ENCODE measurements at regions not wholly inside any gene's neighbourhood (a gene's known extent, or its start where the extent isn't known, plus 50 kb on each side); places are given as distances from the start of the nearest gene placed in this dataset.

DNA sequence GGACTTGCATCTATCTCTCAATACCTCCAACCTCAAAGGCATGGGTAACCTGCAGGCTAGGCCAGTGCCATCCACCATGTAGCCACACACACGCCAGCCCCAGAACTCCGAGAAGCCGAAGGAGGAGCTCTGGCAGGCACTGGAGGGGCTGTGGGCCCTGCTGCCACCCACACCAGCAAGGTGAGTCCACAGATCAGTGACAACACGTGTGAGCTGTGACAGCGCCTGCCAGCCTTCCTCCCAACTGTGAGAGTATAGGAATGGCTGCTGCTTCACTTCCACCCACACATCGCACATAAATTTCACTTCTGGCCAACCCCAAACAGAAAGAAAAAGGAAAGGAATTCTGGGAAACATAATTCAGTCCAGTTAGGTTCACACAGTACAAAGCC, 422.6 kb downstream of the BCOR start:
- Histone ChIP-seq H3K27me3 (ENCODE audit: control insufficient read depth, insufficient read depth, low read length) (no peaks in the 10 kb centered on the region), H3K9me3 (ENCODE audit: control insufficient read depth, insufficient read depth, low read length) (no peaks in the 10 kb centered on the region), H3K9ac (ENCODE audit: low read depth, low read length) (no peak overlapping the region), H3K4me3 (ENCODE audit: low read depth, low read length) (no peak overlapping the region), H3K27ac (ENCODE audit: low read depth, low read length) (no peak overlapping the region), H3K4me1 (ENCODE audit: control insufficient read depth, insufficient read depth, low read length) (peaks cover 4% of the 10 kb centered on the region; the same call in 1 of the 2 replicates), H3K36me3 (ENCODE audit: control insufficient read depth, insufficient read depth, low read length) (no peaks in the 10 kb centered on the region)

DNA sequence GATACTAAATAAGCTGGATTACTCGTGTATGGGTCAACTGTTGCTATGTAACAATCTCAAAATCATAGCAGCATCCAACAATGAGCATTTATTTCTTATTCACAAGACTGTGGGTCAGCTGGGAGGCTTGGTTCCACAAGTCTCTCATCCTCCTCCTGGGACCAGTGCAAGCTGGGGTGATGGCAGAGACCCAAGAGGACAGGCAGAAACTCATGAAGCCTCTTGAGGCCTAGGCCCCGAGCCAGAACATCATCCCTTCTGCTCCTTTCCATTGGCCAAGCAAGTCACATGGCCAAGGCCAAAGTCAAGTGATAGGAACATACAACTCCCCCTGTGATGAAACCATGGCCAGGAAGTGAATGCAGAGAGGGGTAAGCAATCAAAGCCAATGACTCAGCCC, 422.1 kb downstream of the BCOR start:
- no peak overlapping the region for H3K27ac ChIP-seq (ENCODE audit: low read depth, low read length)
- H3K27me3 ChIP-seq (ENCODE audit: control insufficient read depth, insufficient read depth, low read length), result no peaks in the 10 kb centered on the region
- H3K9ac ChIP-seq (ENCODE audit: low read depth, low read length), result no peak overlapping the region
- H3K4me1 ChIP-seq (ENCODE audit: control insufficient read depth, insufficient read depth, low read length), result peaks cover 4% of the 10 kb centered on the region; the same call in 1 of the 2 replicates
- no peaks in the 10 kb centered on the region for H3K36me3 ChIP-seq (ENCODE audit: control insufficient read depth, insufficient read depth, low read length)
- H3K4me3 ChIP-seq (ENCODE audit: low read depth, low read length), result no peak overlapping the region
- H3K9me3 ChIP-seq (ENCODE audit: control insufficient read depth, insufficient read depth, low read length), result no peaks in the 10 kb centered on the region

DNA sequence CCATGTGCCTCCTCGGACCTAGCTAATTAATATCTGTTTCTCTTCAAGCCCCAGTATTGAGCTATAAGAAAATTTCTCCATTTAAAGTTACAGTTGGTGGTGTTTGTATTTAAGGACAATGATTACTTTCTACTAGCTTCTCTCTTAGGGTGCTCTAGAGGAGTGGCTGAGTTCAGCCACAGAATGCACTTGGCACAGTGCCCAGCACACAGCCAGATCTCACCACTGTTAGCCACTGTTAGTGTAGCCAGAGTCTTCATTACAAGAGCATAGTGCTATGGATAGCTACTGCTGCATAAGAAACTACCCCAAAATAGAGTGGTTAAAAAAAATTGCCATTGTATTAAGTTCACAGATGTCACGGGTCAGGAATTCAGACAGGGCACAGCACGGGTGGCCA, 421.3 kb downstream of the BCOR start:
- Histone ChIP-seq H3K27me3 (ENCODE audit: control insufficient read depth, insufficient read depth, low read length) (no peaks in the 10 kb centered on the region), H3K36me3 (ENCODE audit: control insufficient read depth, insufficient read depth, low read length) (no peaks in the 10 kb centered on the region), H3K4me1 (ENCODE audit: control insufficient read depth, insufficient read depth, low read length) (peaks cover 4% of the 10 kb centered on the region; the same call in 1 of the 2 replicates), H3K9me3 (ENCODE audit: control insufficient read depth, insufficient read depth, low read length) (no peaks in the 10 kb centered on the region), H3K27ac (ENCODE audit: low read depth, low read length) (no peak overlapping the region), H3K9ac (ENCODE audit: low read depth, low read length) (no peak overlapping the region), H3K4me3 (ENCODE audit: low read depth, low read length) (no peak overlapping the region)

DNA sequence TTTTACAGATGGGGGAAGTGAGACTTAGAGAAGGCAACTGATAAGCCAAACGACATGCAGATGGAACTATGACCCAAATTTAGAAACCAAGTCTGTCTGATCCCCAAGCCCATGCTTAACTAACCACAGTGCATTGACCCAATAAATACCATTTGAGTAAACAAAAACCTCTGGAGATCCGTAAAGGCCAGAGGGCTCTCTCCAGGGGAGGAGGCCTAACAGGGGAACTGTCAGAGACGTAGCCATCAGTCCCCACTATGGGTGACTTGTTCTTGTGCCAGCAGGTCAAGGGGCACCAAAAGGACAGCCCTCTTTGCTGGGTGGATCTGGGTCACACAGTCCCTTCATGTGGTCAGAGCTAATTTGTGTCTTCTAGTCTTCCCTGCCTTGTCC, 420.2 kb downstream of the BCOR start:
- Histone ChIP-seq H3K4me3 (ENCODE audit: low read depth, low read length) (no peak overlapping the region), H3K9ac (ENCODE audit: low read depth, low read length) (no peak overlapping the region), H3K36me3 (ENCODE audit: control insufficient read depth, insufficient read depth, low read length) (no peaks in the 10 kb centered on the region), H3K27me3 (ENCODE audit: control insufficient read depth, insufficient read depth, low read length) (no peaks in the 10 kb centered on the region), H3K9me3 (ENCODE audit: control insufficient read depth, insufficient read depth, low read length) (no peaks in the 10 kb centered on the region), H3K4me1 (ENCODE audit: control insufficient read depth, insufficient read depth, low read length) (peaks cover 4% of the 10 kb centered on the region; the same call in 1 of the 2 replicates), H3K27ac (ENCODE audit: low read depth, low read length) (no peak overlapping the region)

DNA sequence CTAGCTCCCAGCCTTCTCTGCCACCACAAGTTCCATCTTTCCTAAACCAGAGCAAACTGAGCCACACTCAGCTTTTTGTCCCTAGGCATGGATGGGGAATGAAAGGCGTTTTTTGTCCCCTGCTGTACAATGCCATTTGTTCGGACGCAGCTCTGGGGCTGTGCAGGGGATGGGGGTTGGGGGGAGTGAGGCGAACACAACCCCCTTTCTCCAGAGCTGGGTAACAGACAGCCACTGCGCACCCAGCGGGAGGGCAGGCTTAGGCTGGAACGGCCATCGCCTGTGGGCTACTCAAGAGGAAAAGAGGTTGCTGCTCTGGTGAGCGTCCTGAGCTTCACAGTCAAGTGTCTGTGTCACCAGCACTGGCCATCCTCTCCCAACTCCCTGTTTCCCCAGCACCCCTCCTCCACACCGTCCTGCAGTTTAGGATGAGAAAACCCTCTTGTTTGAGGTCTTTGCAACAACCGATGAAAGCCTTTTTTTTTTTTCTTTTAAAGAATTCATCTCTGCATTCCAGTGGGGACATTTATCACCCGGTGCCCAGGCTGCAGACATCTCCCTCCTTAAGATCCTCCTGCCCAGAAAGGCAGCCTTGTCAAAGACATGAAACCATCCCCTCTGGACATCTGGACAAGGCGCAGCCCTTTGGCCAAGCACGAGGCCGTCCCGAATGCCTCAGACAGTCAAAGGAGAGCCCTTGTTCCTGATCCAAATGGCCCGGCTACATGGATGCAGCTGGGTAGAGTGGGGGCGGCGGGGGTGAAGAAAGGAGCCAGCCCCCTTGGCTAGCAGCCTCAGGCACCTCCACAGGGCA, 419.6 kb downstream of the BCOR start:
- H3K27ac ChIP-seq (ENCODE audit: low read depth, low read length), result no peak overlapping the region

DNA sequence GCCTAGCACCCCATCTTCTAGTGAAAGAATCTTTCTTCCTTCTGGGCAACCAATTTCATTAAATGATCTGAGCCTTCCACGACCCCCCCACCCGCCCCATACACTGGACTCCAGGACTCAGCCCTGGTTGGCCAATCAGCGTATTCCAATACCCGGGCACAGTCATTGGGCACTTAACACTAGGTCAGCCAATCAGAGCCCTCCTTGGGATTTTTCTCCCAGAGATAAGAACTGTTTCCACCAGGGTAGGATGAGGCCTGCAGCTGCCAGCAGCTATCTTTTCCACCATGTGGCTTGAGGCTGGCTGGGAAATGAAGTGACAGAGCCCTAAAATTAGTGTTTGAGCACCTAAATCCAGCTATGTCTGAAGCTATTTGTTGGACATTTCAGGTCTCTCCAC, 418.8 kb downstream of the BCOR start:
- Histone ChIP-seq H3K27ac (ENCODE audit: low read depth, low read length) (no peak overlapping the region), H3K9me3 (ENCODE audit: control insufficient read depth, insufficient read depth, low read length) (peaks cover 7% of the 10 kb centered on the region; the same call in 1 of the 2 replicates), H3K36me3 (ENCODE audit: control insufficient read depth, insufficient read depth, low read length) (no peaks in the 10 kb centered on the region), H3K27me3 (ENCODE audit: control insufficient read depth, insufficient read depth, low read length) (no peaks in the 10 kb centered on the region), H3K9ac (ENCODE audit: low read depth, low read length) (no peak overlapping the region), H3K4me3 (ENCODE audit: low read depth, low read length) (no peak overlapping the region), H3K4me1 (ENCODE audit: control insufficient read depth, insufficient read depth, low read length) (peaks cover 4% of the 10 kb centered on the region; the same call in 1 of the 2 replicates)

More for the DNA sequence above, 419.6 kb downstream of the BCOR start:
- Histone ChIP-seq H3K27me3 (ENCODE audit: control insufficient read depth, insufficient read depth, low read length) (no peaks in the 10 kb centered on the region), H3K36me3 (ENCODE audit: control insufficient read depth, insufficient read depth, low read length) (no peaks in the 10 kb centered on the region), H3K4me3 (ENCODE audit: low read depth, low read length) (no peak overlapping the region), H3K4me1 (ENCODE audit: control insufficient read depth, insufficient read depth, low read length) (peaks cover 4% of the 10 kb centered on the region; the same call in 1 of the 2 replicates), H3K9ac (ENCODE audit: low read depth, low read length) (no peak overlapping the region), H3K9me3 (ENCODE audit: control insufficient read depth, insufficient read depth, low read length) (peaks cover 5% of the 10 kb centered on the region; the same call in 1 of the 2 replicates)

DNA sequence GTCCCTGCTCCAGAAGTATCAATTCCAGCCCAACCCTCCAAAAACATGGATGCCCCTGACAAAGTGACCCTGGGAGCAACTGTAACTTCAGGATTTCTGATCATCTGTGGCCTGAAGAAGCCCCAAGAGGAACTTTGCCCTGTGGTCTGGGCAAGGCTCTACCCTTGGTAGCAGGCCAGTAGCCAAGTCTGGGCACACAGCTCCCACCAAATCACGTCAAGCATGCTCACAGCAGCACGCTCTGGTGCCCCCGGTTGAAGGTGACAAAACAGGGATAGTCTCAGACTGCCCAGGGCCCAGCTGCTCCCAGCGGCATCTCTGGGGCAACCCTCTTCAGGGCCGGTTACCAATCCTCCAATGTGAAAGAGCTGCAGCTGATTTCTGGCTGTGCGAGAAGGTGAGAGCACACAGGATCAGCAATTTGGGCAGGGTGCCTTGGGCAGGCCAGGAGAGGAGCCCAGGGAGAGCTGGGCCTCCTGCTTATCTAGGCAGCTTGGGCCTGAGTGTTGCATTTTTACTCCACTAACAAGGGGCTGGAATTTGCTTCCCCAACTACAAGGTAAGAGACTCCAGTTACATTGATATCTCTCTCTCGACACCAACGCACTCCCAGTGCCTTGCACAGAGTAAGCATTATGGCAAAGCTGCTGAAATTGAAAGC, 418.1 kb downstream of the BCOR start:
- Histone ChIP-seq H3K4me1 (ENCODE audit: control insufficient read depth, insufficient read depth, low read length) (peaks cover 4% of the 10 kb centered on the region; the same call in 1 of the 2 replicates), H3K9ac (ENCODE audit: low read depth, low read length) (no peak overlapping the region), H3K36me3 (ENCODE audit: control insufficient read depth, insufficient read depth, low read length) (no peaks in the 10 kb centered on the region), H3K9me3 (ENCODE audit: control insufficient read depth, insufficient read depth, low read length) (peaks cover 7% of the 10 kb centered on the region; the same call in 1 of the 2 replicates), H3K27ac (ENCODE audit: low read depth, low read length) (no peak overlapping the region), H3K27me3 (ENCODE audit: control insufficient read depth, insufficient read depth, low read length) (no peaks in the 10 kb centered on the region), H3K4me3 (ENCODE audit: low read depth, low read length) (no peak overlapping the region)

DNA sequence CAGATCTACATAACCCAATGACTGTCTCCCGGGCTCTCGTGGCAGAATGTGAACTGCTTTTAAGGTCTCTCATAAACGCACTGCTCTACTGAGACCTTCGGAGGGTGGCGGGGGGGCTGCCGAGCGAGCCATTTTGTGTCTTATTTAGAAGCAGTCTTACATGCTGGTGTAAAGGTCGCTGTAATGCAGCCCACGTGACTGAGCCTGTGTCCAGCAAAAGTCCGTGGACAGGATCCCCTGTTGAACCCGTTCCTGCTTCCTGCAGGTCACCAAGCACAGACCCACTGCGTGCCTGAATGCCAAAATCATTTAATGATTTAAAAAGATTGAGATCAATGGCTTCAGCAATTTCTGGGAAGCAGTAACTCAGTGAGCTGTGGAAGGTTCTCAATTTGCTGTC, 415.9 kb downstream of the BCOR start:
- H3K36me3 ChIP-seq (ENCODE audit: control insufficient read depth, insufficient read depth, low read length), result no peaks in the 10 kb centered on the region
- H3K4me1 ChIP-seq (ENCODE audit: control insufficient read depth, insufficient read depth, low read length), result peaks cover 4% of the 10 kb centered on the region; the same call in 1 of the 2 replicates
- no peak overlapping the region for H3K9ac ChIP-seq (ENCODE audit: low read depth, low read length)
- H3K27ac ChIP-seq (ENCODE audit: low read depth, low read length), result no peak overlapping the region
- H3K9me3 ChIP-seq (ENCODE audit: control insufficient read depth, insufficient read depth, low read length), result peaks cover 7% of the 10 kb centered on the region; the same call in 1 of the 2 replicates
- no peak overlapping the region for H3K4me3 ChIP-seq (ENCODE audit: low read depth, low read length)
- H3K27me3 ChIP-seq (ENCODE audit: control insufficient read depth, insufficient read depth, low read length), result peaks cover 8% of the 10 kb centered on the region; the same call in 1 of the 2 replicates

DNA sequence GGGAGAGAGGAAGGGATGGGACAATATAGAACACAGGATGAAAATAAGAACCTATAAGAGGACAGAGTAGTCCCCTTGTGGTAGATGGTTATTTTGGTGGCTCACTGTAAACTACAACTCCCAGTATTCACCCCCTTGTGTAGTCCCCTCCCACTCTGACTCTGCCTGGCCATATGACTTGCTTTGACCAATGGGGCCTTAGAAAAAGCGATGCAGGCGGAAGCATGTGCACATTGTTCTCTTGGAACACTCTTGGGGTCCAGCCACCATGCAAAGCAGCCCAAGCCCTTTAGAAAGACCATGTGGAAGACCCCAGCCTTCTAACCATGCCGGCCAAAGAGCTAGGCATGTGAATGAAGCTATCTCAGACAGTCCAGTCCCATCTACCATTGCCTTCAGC, 415.0 kb downstream of the BCOR start:
- H3K36me3 ChIP-seq (ENCODE audit: control insufficient read depth, insufficient read depth, low read length), result no peaks in the 10 kb centered on the region
- H3K4me3 ChIP-seq (ENCODE audit: low read depth, low read length), result no peak overlapping the region
- peaks cover 7% of the 10 kb centered on the region; the same call in 1 of the 2 replicates for H3K9me3 ChIP-seq (ENCODE audit: control insufficient read depth, insufficient read depth, low read length)
- peaks cover 12% of the 10 kb centered on the region for H3K27me3 ChIP-seq (ENCODE audit: control insufficient read depth, insufficient read depth, low read length)
- no peak overlapping the region for H3K9ac ChIP-seq (ENCODE audit: low read depth, low read length)
- peaks cover 11% of the 10 kb centered on the region; the same call in 1 of the 2 replicates for H3K4me1 ChIP-seq (ENCODE audit: control insufficient read depth, insufficient read depth, low read length)
- H3K27ac ChIP-seq (ENCODE audit: low read depth, low read length), result no peak overlapping the region

DNA sequence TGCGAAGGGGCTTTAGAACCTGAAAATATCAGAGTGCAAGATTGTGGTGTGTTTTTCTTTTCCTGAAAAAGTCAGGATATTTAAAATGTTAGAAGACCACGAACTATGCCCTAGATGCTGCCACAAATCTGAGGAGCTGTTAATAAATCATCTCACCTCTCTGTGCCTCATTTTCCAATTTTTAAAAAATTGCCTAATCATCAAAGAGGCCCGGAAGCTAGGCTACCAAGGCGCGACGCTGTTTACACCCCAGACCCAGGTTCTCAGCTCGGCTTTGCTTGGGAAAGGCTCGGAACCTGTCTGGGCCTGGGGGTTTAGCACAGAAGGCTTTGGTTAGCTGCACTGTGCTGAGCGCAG, 409.6 kb downstream of the BCOR start:
- Histone ChIP-seq H3K9me3 (ENCODE audit: control insufficient read depth, insufficient read depth, low read length) (peaks cover 1% of the 10 kb centered on the region; the same call in 1 of the 2 replicates), H3K27me3 (ENCODE audit: control insufficient read depth, insufficient read depth, low read length) (peaks cover 17% of the 10 kb centered on the region), H3K36me3 (ENCODE audit: control insufficient read depth, insufficient read depth, low read length) (no peaks in the 10 kb centered on the region), H3K4me1 (ENCODE audit: control insufficient read depth, insufficient read depth, low read length) (peaks cover 33% of the 10 kb centered on the region), H3K9ac (ENCODE audit: low read depth, low read length) (peak overlapping the region; percentile 76), H3K4me3 (ENCODE audit: low read depth, low read length) (peak overlapping the region; percentile 67), H3K27ac (ENCODE audit: low read depth, low read length) (peak overlapping the region; percentile 63)
